OCI-LY3 (cell line): ENCODE measurements at regions not wholly inside any gene's neighbourhood (a gene's known extent, or its start where the extent isn't known, plus 50 kb on each side); places are given as distances from the start of the nearest gene placed in this dataset.
"Not testable (repeated sequence)": the region's sequence is repeated elsewhere in the genome, so short reads cannot be mapped to it uniquely, and the experiment has no call there.

Source experiments
- CTCF ChIP-seq: fragments of 200-600, 300-600 bp; sonication (generic); IDR thresholded peaks from 2 replicates; pipeline ENCODE4 v1.5.1; 2014; ENCODE audit warnings: antibody characterized with exemption, low read length, low read depth
- EZH2phosphoT487 ChIP-seq: fragments of 200-600 bp; shearing (Covaris generic); IDR thresholded peaks from 2 replicates; pipeline ENCODE4 v1.6.1; 2018; ENCODE audit warnings: antibody characterized with exemption, mixed run types, low read depth

DNA sequence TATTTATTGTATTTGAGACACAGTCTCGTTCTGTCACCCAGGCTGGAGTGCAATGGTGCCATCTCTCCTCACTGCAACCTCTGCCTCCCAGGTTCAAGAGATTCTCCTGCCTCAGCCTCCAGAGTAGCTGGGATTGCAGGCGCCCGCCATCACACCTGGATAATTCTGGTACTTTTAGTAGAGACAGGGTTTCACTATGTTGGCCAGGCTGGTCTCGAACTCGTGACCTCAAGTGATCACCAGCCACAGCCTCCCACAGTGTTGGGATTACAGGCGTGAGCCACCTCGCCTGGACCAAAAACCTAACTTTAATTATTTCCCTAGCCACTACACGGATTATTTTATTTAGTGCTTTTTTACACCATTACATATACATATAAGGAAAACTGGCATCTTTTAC lies 1674.0 kb downstream of the SPATA31A7 start:
- not testable (repeated sequence) for TF ChIP-seq EZH2phosphoT487, CTCF
